Neural crest cell (in vitro differentiated cells): ENCODE measurements at regions not wholly inside any gene's neighbourhood (a gene's known extent, or its start where the extent isn't known, plus 50 kb on each side); places are given as distances from the start of the nearest gene placed in this dataset.

Experiments
- DNase-seq: peaks from one replicate; pipeline ENCODE4 v3.0.0; 2021; ENCODE audit warnings: low read depth, mixed read lengths, low spot score
- H3K27ac Mint-ChIP-seq: one replicate; pipeline ENCODE4 v1.8.0; 2021; ENCODE audit warnings: mild to moderate bottlenecking, mixed read lengths; ENCODE audit not compliant: unreplicated experiment
- H3K27me3 Mint-ChIP-seq: 2 replicates; pipeline ENCODE4 v1.8.0; 2021; ENCODE audit warnings: low read depth, mild to moderate bottlenecking, mixed read lengths
- H3K36me3 Mint-ChIP-seq: 2 replicates; pipeline ENCODE4 v1.8.0; 2021; ENCODE audit warnings: low read depth, mild to moderate bottlenecking, mixed read lengths
- H3K4me1 Mint-ChIP-seq: 2 replicates; pipeline ENCODE4 v1.8.0; 2021; ENCODE audit warnings: mixed read lengths
- H3K4me3 Mint-ChIP-seq: one replicate; pipeline ENCODE4 v1.8.0; 2021; ENCODE audit warnings: mild to moderate bottlenecking, mixed read lengths
- H3K9me3 Mint-ChIP-seq: 2 replicates; pipeline ENCODE4 v1.8.0; 2021; ENCODE audit warnings: mixed read lengths
- TF ChIP-seq, protein P1 (sequence below): fragments of 200-600 bp; sonication (generic); conservative IDR thresholded peaks from 2 replicates; pipeline ENCODE4 v1.5.0; 2021; ENCODE audit warnings: antibody characterized with exemption, mild to moderate bottlenecking

DNA sequence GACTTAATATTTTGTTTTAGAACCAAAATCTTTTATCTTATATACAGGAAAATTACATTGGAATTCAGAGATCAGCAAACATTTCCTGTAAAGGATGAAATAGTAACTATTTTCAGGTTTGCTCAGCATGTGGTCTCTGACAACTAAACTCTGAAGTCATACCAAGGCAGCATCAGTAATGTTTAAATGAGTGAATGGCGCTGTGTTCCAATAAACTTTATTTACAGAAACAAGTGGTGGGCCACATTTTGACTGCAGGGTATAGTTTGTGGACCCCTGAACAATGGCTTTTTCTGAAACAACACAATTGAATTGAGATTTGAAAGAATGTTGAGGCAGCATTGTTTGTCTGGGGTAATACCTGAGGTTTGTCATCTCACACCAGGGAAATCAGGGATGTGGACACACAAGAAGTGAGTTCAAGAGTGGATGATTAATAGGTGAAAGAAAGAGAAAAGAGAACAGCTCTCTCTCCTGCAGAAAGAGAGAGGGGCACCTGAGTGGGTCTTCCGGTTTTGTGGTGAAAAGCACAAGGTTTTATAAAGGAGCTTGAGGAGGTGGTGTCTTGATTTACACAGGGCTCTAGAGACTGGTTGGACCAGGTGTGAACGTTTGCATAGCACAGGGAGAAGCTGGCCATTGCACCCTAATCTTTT is 113.5 kb upstream of the VPREB1 start:
- H3K4me3 Mint-ChIP-seq: no peak overlapping the region
- peaks cover 3% of the 10 kb centered on the region for H3K36me3 Mint-ChIP-seq

GRCh38 chr22:22129387-22129786 is 115.2 kb upstream of the VPREB1 start:
- H3K4me1 Mint-ChIP-seq: no peaks in the 10 kb centered on the region
- TF ChIP-seq, protein P1, sequence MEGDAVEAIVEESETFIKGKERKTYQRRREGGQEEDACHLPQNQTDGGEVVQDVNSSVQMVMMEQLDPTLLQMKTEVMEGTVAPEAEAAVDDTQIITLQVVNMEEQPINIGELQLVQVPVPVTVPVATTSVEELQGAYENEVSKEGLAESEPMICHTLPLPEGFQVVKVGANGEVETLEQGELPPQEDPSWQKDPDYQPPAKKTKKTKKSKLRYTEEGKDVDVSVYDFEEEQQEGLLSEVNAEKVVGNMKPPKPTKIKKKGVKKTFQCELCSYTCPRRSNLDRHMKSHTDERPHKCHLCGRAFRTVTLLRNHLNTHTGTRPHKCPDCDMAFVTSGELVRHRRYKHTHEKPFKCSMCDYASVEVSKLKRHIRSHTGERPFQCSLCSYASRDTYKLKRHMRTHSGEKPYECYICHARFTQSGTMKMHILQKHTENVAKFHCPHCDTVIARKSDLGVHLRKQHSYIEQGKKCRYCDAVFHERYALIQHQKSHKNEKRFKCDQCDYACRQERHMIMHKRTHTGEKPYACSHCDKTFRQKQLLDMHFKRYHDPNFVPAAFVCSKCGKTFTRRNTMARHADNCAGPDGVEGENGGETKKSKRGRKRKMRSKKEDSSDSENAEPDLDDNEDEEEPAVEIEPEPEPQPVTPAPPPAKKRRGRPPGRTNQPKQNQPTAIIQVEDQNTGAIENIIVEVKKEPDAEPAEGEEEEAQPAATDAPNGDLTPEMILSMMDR: no peak
- peaks cover 3% of the 10 kb centered on the region for H3K36me3 Mint-ChIP-seq
- DNase-seq: no peak
- no peak overlapping the region for H3K27ac Mint-ChIP-seq
- peaks cover 69% of the 10 kb centered on the region for H3K27me3 Mint-ChIP-seq
- H3K9me3 Mint-ChIP-seq: no peaks in the 10 kb centered on the region
- H3K4me3 Mint-ChIP-seq: no peak overlapping the region

More for the DNA sequence above, 113.5 kb upstream of the VPREB1 start:
- DNase-seq: no peak
- no peaks in the 10 kb centered on the region for H3K9me3 Mint-ChIP-seq
- TF ChIP-seq, protein P1: no peak
- no peak overlapping the region for H3K27ac Mint-ChIP-seq
- peaks cover 65% of the 10 kb centered on the region for H3K27me3 Mint-ChIP-seq
- no peaks in the 10 kb centered on the region for H3K4me1 Mint-ChIP-seq

DNA sequence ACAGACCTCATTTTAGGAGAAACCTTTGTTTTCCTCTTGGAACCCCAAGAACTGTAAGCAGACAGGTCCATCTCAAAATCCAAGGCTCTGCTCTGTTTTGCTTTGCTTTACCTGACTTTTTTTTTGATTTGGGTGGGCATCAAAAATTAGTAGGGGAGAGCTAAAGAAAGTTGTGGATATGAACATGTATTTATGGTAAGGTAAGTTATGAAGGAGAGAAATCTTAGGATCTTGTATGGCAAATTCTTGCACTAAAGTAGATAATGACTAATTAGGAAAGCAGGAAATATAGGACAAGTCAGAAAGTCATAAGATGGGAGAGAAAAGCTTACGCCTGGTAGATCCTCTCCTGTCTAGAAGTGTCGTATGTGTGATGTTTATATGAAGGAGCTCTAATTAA is 116.1 kb upstream of the VPREB1 start:
- Mint-ChIP-seq H3K27ac (no peak overlapping the region), H3K27me3 (peaks cover 78% of the 10 kb centered on the region), H3K36me3 (peaks cover 3% of the 10 kb centered on the region), H3K4me1 (no peaks in the 10 kb centered on the region), H3K9me3 (no peaks in the 10 kb centered on the region), H3K4me3 (no peak overlapping the region)
- DNase-seq: no peak
- TF ChIP-seq, protein P1: no peak

DNA sequence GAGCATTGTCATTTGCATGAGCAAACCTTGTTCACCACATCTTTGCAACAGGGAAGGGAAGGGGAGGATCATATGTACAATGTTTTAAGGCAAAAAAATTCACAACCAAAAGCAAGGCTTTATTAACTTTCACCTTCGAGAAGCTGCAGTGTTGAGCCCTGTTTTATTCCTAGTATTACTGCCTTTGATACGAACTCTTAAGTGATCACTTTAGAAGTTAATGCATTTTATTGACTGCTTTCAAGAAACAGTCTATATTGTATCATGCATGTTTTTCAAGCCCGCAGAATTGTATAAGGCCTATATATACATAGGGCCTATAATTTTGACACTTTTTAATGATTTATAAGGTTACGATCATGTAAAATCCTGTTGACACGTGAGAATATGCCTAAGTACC is 117.5 kb upstream of the VPREB1 start:
- H3K4me3 Mint-ChIP-seq: no peak overlapping the region
- no peaks in the 10 kb centered on the region for H3K9me3 Mint-ChIP-seq
- H3K36me3 Mint-ChIP-seq: peaks cover 3% of the 10 kb centered on the region
- no peak for DNase-seq
- H3K27me3 Mint-ChIP-seq: peaks cover 84% of the 10 kb centered on the region
- TF ChIP-seq, protein P1: no peak
- no peaks in the 10 kb centered on the region for H3K4me1 Mint-ChIP-seq
- H3K27ac Mint-ChIP-seq: no peak overlapping the region

- peaks cover 83% of the 10 kb centered on the region for H3K27me3 Mint-ChIP-seq
- no peaks in the 10 kb centered on the region for H3K4me1 Mint-ChIP-seq
- H3K4me3 Mint-ChIP-seq: no peak overlapping the region
- H3K27ac Mint-ChIP-seq: no peak overlapping the region
- no peaks in the 10 kb centered on the region for H3K9me3 Mint-ChIP-seq
- DNase-seq: no peak
- no peaks in the 10 kb centered on the region for H3K36me3 Mint-ChIP-seq
- TF ChIP-seq, protein P1: no peak
Observed at GRCh38 chr22:22125579-22126468, 118.8 kb upstream of the VPREB1 start.
